T-cell (primary cell): ENCODE measurements at regions not wholly inside any gene's neighbourhood (a gene's known extent, or its start where the extent isn't known, plus 50 kb on each side); places are given as distances from the start of the nearest gene placed in this dataset.

Source experiments
- ATAC-seq, 4 experiments: fragments of 200-7000 bp in 3 of 4; fragments of 150-1000 bp in 1 of 4; cut with Tn5 transposase; replicated peaks in 1 of 4; 1 replicate in 3 of 4; 2 replicates in 1 of 4; pipeline ENCODE4 v1.10.0; 2021; ENCODE audit warnings: moderate library complexity in 3 of 4, mild to moderate bottlenecking in 2 of 4, moderate number of reproducible peaks in 1 of 4
- CTCF ChIA-PET, 2 donors: fragments of 300-600 bp; sonication (Branson Sonifier 250); formaldehyde crosslinking; loops; one replicate each; lab custom pipeline; 2022; ENCODE audit warnings: antibody characterized with exemption in 2 of 2; lab: Charles Lee
- POLR2A ChIA-PET, 2 donors: fragments of 300-600 bp; sonication (Branson Sonifier 250); formaldehyde crosslinking; loops; one replicate each; lab custom pipeline; 2022; ENCODE audit warnings: antibody characterized with exemption in 2 of 2; lab: Charles Lee
- DNase-seq, 35 experiments: peaks; one replicate each; pipeline versions ENCODE4 v3.0.0 to v3.0.0-alpha.2; 2013 to 2023
- H3K27ac ChIP-seq: one replicate; pipeline ENCODE4 v1.5.1; 2013; ENCODE audit warnings: low read length
- H3K27me3 ChIP-seq, 2 experiments: replicated peaks in 1 of 2; 1 replicate in 1 of 2; 2 replicates in 1 of 2; pipeline versions ENCODE4 v1.6.1 to v1.7.0; 2013; ENCODE audit warnings: low read length in 1 of 2, mixed read lengths in 1 of 2; ENCODE audit not compliant: control insufficient read depth in 2 of 2, insufficient read depth in 2 of 2; ENCODE audit errors: extremely low read depth in 1 of 2
- H3K36me3 ChIP-seq, 2 donors: 1 replicate in 1 of 2; 2 replicates in 1 of 2; pipeline versions ENCODE4 v1.6.1 to v1.7.0; 2013; ENCODE audit warnings: low read length in 1 of 2; ENCODE audit not compliant: control insufficient read depth in 2 of 2, insufficient read depth in 1 of 2; ENCODE audit errors: extremely low read depth in 1 of 2
- H3K4me1 ChIP-seq, 2 experiments: 1 replicate in 1 of 2; 2 replicates in 1 of 2; pipeline versions ENCODE4 v1.6.1 to v1.7.0; 2013; ENCODE audit warnings: low read length in 2 of 2, mixed read lengths in 1 of 2; ENCODE audit not compliant: insufficient read depth in 2 of 2, control insufficient read depth in 1 of 2; ENCODE audit errors: extremely low read depth in 1 of 2
- H3K4me3 ChIP-seq, 2 donors: 1 replicate in 1 of 2; 2 replicates in 1 of 2; pipeline versions ENCODE4 v1.5.1 to v1.7.0; 2013; ENCODE audit warnings: mild to moderate bottlenecking in 2 of 2, low read length in 1 of 2, moderate library complexity in 1 of 2; ENCODE audit not compliant: control insufficient read depth in 1 of 2; ENCODE audit errors: extremely low read depth in 1 of 2
- H3K9me3 ChIP-seq: 2 replicates; pipeline ENCODE4 v1.7.0; 2013
- H3K27ac Mint-ChIP-seq, 2 donors: one replicate each; pipeline ENCODE4 v1.8.0; 2020 to 2021; ENCODE audit warnings: mild to moderate bottlenecking in 2 of 2, mixed read lengths in 2 of 2
- H3K27me3 Mint-ChIP-seq, 2 donors: one replicate each; pipeline ENCODE4 v1.8.0; 2021 to 2022; ENCODE audit warnings: mixed read lengths in 2 of 2
- H3K36me3 Mint-ChIP-seq: one replicate; pipeline ENCODE4 v1.8.0; 2021; ENCODE audit warnings: mixed read lengths
- H3K4me1 Mint-ChIP-seq, 3 donors: one replicate each; pipeline ENCODE4 v1.8.0; 2020 to 2022; ENCODE audit warnings: mixed read lengths in 3 of 3, mild to moderate bottlenecking in 1 of 3
- H3K4me3 Mint-ChIP-seq, 3 donors: one replicate each; pipeline ENCODE4 v1.8.0; 2020 to 2022; ENCODE audit warnings: mild to moderate bottlenecking in 3 of 3, mixed read lengths in 3 of 3, moderate library complexity in 3 of 3
- H3K9me3 Mint-ChIP-seq, 3 donors: one replicate each; pipeline ENCODE4 v1.8.0; 2020 to 2022; ENCODE audit warnings: mixed read lengths in 3 of 3
- WGBS: methylation state at CpG from one replicate; pipeline ENCODE4 v1.1.5; 2013; ENCODE audit warnings: missing lambda C conversion rate; ENCODE audit not compliant: insufficient coverage; 5-methylcytosine and 5-hydroxymethylcytosine counted together

DNA sequence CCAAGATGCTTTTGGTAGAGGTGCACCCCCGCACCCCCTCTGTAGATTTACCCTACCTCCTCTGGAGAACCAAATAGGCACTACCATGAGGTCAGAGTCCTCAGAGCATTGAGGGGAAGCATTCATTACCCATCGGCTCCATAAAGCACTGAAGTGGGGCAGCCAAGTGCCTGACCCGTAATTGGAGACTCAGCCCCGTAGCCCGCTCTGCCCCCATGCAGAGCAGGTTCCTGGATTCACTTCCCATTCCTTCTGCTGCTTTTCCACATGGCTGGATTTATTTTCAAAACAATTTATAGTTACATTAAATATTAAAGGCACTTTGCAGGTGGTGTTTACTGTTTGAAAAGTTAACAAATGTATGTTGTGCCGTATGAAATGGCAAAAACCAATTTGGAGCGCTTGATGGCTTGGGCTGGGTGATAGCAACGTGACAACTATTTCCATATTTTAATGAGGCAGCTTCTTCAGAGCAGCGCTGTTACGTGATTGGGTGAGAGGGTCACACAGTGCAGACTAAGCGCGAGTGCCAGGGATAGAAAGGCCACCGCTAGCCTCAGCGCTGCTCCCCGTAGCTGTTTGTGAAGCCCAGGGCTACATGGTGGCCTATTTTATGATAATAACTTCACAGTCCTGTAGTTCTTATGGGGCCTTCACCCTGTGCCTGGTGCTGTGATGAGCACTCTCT lies 373.8 kb upstream of the PROK2 start:
- Histone ChIP-seq H3K4me1 (no peaks in the 10 kb centered on the region), H3K9me3 (no peaks in the 10 kb centered on the region), H3K4me3 (no peak overlapping the region), H3K27ac (no peak overlapping the region), H3K27me3 (peaks cover 0 to 2% of the 10 kb centered on the region in 2 experiments), H3K36me3 (no peaks in the 10 kb centered on the region)
- no peaks in the 10 kb centered on the region for H3K9me3 Mint-ChIP-seq
- peaks cover 0 to 10% (median 4%) of the 10 kb centered on the region in 3 donors for H3K4me1 Mint-ChIP-seq
- H3K27ac Mint-ChIP-seq = no peak overlapping the region
- H3K4me3 Mint-ChIP-seq = no peak overlapping the region
- H3K27me3 Mint-ChIP-seq = no peaks in the 10 kb centered on the region
- ATAC-seq (no peak), DNase-seq (no peak)
- POLR2A ChIA-PET = no interaction called here
- H3K36me3 Mint-ChIP-seq = no peaks in the 10 kb centered on the region
- CTCF ChIA-PET = no interaction called here
- 91% methylated on average over 7 of the region's 15 CpGs for WGBS

DNA sequence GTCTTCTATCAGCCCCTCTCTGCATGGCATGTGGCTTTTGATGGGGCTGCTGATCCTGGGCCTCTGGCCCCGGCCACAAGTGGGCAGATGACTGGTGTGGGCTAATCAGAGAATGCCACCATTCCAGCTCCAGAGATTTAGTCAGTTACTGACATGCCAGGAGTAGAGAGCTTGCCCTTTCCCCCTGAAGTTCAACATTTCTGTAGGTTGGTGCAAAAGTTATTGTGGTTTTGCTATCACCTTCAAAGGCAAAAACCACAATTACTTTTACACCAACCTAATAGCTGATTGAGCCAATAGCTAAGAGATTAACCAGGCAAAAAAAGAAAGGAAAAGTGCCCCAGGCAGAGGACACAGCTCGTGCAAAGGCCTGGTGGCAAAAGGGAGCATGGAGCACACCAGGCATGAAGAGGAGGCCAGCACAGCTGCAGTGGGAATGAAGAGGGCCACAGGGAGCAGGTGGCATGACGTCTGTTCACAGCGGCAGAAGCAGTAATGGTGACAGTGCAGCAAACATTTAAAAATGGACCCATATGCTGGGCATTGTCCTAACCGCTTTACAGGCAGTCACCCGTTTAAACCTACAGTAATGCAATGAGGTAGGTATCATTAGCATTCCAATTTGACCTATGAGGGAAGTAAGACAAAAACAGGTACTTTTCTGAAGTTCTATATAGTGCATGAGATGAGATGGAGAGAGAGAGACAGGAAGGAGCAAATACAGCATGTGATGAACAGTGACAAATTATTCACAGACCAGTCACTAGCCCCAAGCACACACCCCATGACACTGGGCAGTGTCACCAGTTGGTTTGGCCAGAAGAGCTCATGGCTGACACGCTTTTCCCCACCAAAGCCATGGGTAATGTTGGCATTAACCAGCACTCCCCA lies 373.0 kb upstream of the PROK2 start:
- DNase-seq (no peak), ATAC-seq (no peak)
- Histone ChIP-seq H3K36me3 (no peaks in the 10 kb centered on the region), H3K27me3 (peaks cover 0 to 2% of the 10 kb centered on the region in 2 experiments), H3K9me3 (no peaks in the 10 kb centered on the region), H3K4me3 (no peak overlapping the region), H3K4me1 (no peaks in the 10 kb centered on the region), H3K27ac (no peak overlapping the region)
- no peaks in the 10 kb centered on the region for H3K36me3 Mint-ChIP-seq
- POLR2A ChIA-PET = no interaction called here
- WGBS = 45% methylated on average over 4 of the region's 7 CpGs
- H3K4me1 Mint-ChIP-seq = peaks cover 0 to 10% (median 4%) of the 10 kb centered on the region in 3 donors
- H3K27ac Mint-ChIP-seq = no peak overlapping the region
- CTCF ChIA-PET = no interaction called here
- H3K27me3 Mint-ChIP-seq = no peaks in the 10 kb centered on the region
- no peak overlapping the region for H3K4me3 Mint-ChIP-seq
- H3K9me3 Mint-ChIP-seq = no peaks in the 10 kb centered on the region

DNA sequence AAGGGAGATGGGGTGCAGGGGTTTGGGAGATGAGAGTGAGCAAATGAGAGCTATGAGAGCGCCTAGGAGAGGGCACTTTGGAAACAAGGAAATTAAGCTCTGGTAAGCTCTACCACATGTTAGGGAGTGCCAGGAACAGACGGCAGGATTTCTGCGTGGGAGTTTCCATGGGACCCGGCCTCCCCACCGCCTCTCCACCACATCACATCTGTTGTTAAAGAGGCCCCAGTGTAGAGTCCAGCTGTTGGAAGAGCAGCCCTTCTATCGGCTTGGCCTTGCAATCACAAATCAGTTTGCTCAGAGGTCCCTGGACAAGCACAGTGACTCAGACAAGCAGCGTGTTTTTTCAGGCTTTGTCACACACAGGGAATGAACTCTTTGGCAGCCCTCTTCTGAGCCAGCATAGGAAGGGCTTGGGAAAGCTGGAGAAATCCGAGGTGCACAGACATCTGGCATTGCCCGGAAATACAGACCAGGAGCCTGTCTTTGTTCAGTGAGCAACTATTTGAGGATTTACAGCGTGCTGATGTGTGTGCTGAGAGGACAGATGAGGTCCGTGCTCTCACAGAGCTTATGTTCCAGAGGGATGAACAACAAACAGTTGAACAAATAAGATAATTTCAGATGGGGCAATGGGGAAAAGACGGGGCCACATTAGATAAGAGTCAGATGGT lies 370.6 kb upstream of the PROK2 start:
- no peak overlapping the region for H3K27ac ChIP-seq
- POLR2A ChIA-PET = interaction anchor here in 1 of 2 donors (0.5 kb wide), 1 partner anchor 190 kb away, joined by 3 read pairs; no protein-coding TSS in a partner anchor

DNA sequence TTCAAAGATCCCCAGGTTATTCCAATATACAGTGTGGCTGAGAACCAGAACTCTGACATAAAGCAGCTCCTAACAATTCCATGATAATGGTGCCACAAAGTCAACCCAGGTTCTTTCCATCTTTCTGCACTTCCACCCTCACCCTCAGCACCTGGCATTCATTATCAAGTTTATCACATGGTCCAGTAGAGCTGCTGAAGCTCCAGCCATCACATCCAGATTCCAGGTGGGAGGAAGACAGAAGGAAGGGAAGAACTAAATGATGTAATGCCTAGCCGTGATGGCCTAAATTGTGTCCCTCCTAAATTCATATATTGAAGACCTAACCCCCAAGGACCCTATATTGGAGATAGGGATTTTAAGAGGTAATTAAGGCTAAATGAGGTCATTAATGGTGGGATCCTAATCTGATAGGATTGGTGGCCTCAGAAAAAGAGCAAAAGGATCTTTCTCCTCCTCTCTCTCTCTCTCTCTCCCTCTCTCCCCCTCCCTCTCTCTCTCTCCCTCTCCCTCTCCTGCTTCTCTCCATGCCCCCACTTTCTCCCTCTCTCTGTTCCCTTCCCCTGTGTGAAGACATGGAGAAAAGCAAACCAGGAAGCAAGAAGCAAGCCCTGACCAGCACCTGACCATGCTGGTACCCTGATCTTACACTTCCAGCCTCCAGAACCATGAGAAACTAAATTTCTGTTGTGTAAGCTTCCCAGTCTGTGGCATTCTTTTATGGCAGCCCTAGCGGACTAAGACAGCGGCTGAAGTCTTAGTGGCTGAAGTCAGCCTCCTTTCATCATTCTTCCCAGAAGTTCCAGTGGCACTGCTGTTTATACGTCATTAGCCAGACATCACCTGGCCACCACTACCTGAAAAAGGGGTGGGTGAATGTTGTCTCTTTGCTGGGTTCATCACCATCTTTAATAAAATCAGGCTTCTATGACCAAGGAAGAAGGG lies 369.7 kb upstream of the PROK2 start:
- no peaks in the 10 kb centered on the region for H3K27me3 Mint-ChIP-seq
- POLR2A ChIA-PET = no interaction called here
- no peak overlapping the region for H3K4me3 Mint-ChIP-seq
- no peaks in the 10 kb centered on the region for H3K27me3 ChIP-seq
- H3K36me3 ChIP-seq = no peaks in the 10 kb centered on the region
- no peak for ATAC-seq
- no peak overlapping the region for H3K27ac Mint-ChIP-seq
- 100% methylated on average over 2 of the region's 4 CpGs for WGBS
- no peaks in the 10 kb centered on the region for H3K9me3 ChIP-seq
- no peaks in the 10 kb centered on the region for H3K4me1 ChIP-seq
- no peak overlapping the region for H3K27ac ChIP-seq
- DNase-seq = no peak
- CTCF ChIA-PET = no interaction called here
- H3K4me1 Mint-ChIP-seq = peaks cover 0 to 10% (median 4%) of the 10 kb centered on the region in 3 donors
- H3K36me3 Mint-ChIP-seq = no peaks in the 10 kb centered on the region
- H3K4me3 ChIP-seq = no peak overlapping the region
- no peaks in the 10 kb centered on the region for H3K9me3 Mint-ChIP-seq

More for the DNA sequence above, 370.6 kb upstream of the PROK2 start:
- Mint-ChIP-seq H3K27ac (no peak overlapping the region), H3K27me3 (no peaks in the 10 kb centered on the region), H3K4me1 (peaks cover 0 to 10% (median 4%) of the 10 kb centered on the region in 3 donors), H3K36me3 (no peaks in the 10 kb centered on the region), H3K9me3 (no peaks in the 10 kb centered on the region), H3K4me3 (no peak overlapping the region)
- Histone ChIP-seq H3K4me1 (no peaks in the 10 kb centered on the region), H3K4me3 (no peak overlapping the region), H3K9me3 (no peaks in the 10 kb centered on the region), H3K36me3 (no peaks in the 10 kb centered on the region), H3K27me3 (peaks cover 0 to 2% of the 10 kb centered on the region in 2 experiments)
- ATAC-seq (no peak), DNase-seq (no peak)
- CTCF ChIA-PET = no interaction called here
- WGBS = 80% methylated on average over 8 of the region's 12 CpGs

DNA sequence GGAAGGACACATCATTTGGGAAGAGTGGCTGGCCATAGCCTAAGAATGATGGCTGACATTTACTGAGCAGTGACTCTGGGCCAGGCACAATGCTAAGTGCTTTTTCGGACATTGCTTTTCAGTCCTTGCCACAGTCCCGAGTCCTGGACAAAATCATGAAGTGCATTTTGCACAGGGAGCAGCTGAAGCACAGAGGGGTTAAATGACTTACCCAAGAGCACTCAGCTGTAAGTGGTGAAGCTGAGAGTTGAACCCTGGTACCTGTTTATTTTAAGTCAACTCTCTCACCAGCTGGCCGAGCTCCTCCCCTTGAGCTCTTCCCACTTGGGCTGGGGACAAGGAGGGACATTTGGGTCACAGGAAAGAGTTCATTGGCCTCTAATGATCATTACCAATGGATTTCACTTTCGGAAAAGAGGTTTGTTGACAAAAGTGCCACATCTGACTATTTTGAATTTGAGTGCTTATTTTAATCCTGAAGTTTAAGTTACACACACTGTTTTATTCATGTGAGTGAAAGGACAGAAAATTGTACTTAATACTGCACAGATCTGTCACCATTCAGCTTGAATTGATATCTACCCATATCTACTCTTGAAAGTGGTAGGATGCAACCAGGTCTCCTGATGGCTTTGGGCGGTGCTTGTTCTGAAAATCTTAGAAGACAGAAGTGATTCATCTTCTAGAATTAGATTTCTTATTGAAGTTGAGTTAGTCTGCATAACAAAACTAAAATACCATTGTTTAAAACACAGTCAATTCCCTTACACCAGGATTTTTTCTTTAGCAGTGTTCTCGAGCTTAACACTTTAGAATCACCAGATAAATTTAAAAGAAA lies 368.7 kb upstream of the PROK2 start:
- H3K9me3 Mint-ChIP-seq = no peaks in the 10 kb centered on the region
- no peak overlapping the region for H3K4me3 Mint-ChIP-seq
- no peaks in the 10 kb centered on the region for H3K9me3 ChIP-seq
- H3K4me1 Mint-ChIP-seq = peaks cover 0 to 10% (median 4%) of the 10 kb centered on the region in 3 donors
- no peak overlapping the region for H3K27ac Mint-ChIP-seq
- no peaks in the 10 kb centered on the region for H3K27me3 ChIP-seq
- ATAC-seq (no peak), DNase-seq (no peak)
- no peak overlapping the region for H3K4me3 ChIP-seq
- no peaks in the 10 kb centered on the region for H3K4me1 ChIP-seq
- no peaks in the 10 kb centered on the region for H3K27me3 Mint-ChIP-seq
- H3K36me3 Mint-ChIP-seq = no peaks in the 10 kb centered on the region
- H3K27ac ChIP-seq = no peak overlapping the region
- ChIA-PET CTCF (no interaction called here), POLR2A (interaction anchor here in 1 of 2 donors (0.7 kb wide), 1 partner anchor 87 kb away, joined by 3 read pairs; no protein-coding TSS in a partner anchor)
- no peaks in the 10 kb centered on the region for H3K36me3 ChIP-seq
- 60% methylated on average over 2 of the region's 6 CpGs for WGBS
